PC-9 (cell line): ENCODE measurements at regions not wholly inside any gene's neighbourhood (a gene's known extent, or its start where the extent isn't known, plus 50 kb on each side); places are given as distances from the start of the nearest gene placed in this dataset.

Source experiments
- EZH2 ChIP-seq: fragments of 200-600 bp; sonication (generic); IDR thresholded peaks from 2 replicates; pipeline ENCODE4 v1.8.0; 2017; ENCODE audit warnings: antibody characterized with exemption, low read depth
- TF ChIP-seq, protein P1 (sequence below): fragments of 200-600 bp; sonication (generic); conservative IDR thresholded peaks from 2 replicates; pipeline ENCODE4 v1.6.1; 2017; ENCODE audit warnings: mixed run types, antibody characterized with exemption, mild to moderate bottlenecking, moderate library complexity

DNA sequence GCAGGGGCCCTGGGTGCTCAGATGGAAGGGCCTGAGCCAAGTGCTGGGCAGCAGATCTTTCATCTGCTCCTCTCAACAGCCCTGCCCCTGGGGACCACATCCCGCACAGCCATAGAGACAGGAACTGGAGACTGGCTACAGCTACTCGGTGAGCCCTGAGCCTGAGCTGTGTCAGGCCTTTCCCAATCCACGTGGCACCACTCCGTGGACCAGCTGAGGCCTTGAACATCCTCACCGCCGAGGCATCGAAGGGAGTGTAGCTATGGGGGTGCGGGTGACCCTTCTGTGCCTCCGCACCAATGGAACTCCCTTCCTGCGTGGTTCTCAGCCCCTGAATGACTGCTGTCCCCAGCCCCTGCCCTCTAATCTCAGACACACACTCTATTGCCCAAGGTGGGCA is 362.7 kb upstream of the SHH start:
- TF ChIP-seq, protein P1, sequence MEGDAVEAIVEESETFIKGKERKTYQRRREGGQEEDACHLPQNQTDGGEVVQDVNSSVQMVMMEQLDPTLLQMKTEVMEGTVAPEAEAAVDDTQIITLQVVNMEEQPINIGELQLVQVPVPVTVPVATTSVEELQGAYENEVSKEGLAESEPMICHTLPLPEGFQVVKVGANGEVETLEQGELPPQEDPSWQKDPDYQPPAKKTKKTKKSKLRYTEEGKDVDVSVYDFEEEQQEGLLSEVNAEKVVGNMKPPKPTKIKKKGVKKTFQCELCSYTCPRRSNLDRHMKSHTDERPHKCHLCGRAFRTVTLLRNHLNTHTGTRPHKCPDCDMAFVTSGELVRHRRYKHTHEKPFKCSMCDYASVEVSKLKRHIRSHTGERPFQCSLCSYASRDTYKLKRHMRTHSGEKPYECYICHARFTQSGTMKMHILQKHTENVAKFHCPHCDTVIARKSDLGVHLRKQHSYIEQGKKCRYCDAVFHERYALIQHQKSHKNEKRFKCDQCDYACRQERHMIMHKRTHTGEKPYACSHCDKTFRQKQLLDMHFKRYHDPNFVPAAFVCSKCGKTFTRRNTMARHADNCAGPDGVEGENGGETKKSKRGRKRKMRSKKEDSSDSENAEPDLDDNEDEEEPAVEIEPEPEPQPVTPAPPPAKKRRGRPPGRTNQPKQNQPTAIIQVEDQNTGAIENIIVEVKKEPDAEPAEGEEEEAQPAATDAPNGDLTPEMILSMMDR: no peak
- TF ChIP-seq EZH2: no peak
